GM21367 (cell line): ENCODE measurements at regions not wholly inside any gene's neighbourhood (a gene's known extent, or its start where the extent isn't known, plus 50 kb on each side); places are given as distances from the start of the nearest gene placed in this dataset.
"Not testable (repeated sequence)": the region's sequence is repeated elsewhere in the genome, so short reads cannot be mapped to it uniquely, and the experiment has no call there.

ENCODE experiments used
- ATAC-seq: cut with Tn5 transposase; IDR thresholded peaks from one replicate; pipeline ENCODE4 v1.9.1; 2021; ENCODE audit not compliant: unreplicated experiment

- no peak for ATAC-seq
Observed at GRCh38 chr7:142698429-142698828, 50.8 kb upstream of the PRSS1 start.

- no peak for ATAC-seq
Observed at GRCh38 chr7:142697270-142697669, 52.0 kb upstream of the PRSS1 start.

GRCh38 chr7:142696456-142697179 lies 52.7 kb upstream of the PRSS1 start:
- ATAC-seq = no peak

- ATAC-seq = no peak
Observed at GRCh38 chr7:142693911-142694310, 55.4 kb upstream of the PRSS1 start.

- ATAC-seq = peak; percentile 59
Observed at GRCh38 chr7:142690554-142691182, 58.6 kb upstream of the PRSS1 start.

GRCh38 chr7:142689439-142690120 lies 59.7 kb upstream of the PRSS1 start:
- no peak for ATAC-seq

GRCh38 chr7:142685877-142686508 lies 63.3 kb upstream of the PRSS1 start:
- ATAC-seq = no peak

GRCh38 chr7:142681314-142682092 lies 67.8 kb upstream of the PRSS1 start:
- ATAC-seq = no peak

GRCh38 chr7:142671506-142671905 lies 77.8 kb upstream of the PRSS1 start:
- ATAC-seq = no peak

GRCh38 chr7:142670511-142670910 lies 78.8 kb upstream of the PRSS1 start:
- ATAC-seq = no peak

- no peak for ATAC-seq
Observed at GRCh38 chr7:142669074-142669654, 80.1 kb upstream of the PRSS1 start.

- peak; percentile 50 for ATAC-seq
Observed at GRCh38 chr7:142668495-142668894, 80.8 kb upstream of the PRSS1 start.

GRCh38 chr7:142657376-142657775 lies 91.9 kb upstream of the PRSS1 start:
- ATAC-seq = no peak

- no peak for ATAC-seq
Observed at GRCh38 chr7:142654398-142654797, 94.9 kb upstream of the PRSS1 start.

- ATAC-seq = no peak
Observed at GRCh38 chr7:142647749-142648148, 101.5 kb upstream of the PRSS1 start.

- no peak for ATAC-seq
Observed at GRCh38 chr7:142646386-142647140, 102.7 kb upstream of the PRSS1 start.

GRCh38 chr7:142645777-142646176 lies 103.5 kb upstream of the PRSS1 start:
- no peak for ATAC-seq

GRCh38 chr7:142642316-142642715 lies 107.0 kb upstream of the PRSS1 start:
- ATAC-seq = no peak

GRCh38 chr7:142641252-142641651 lies 108.0 kb upstream of the PRSS1 start:
- not testable (repeated sequence) for ATAC-seq

- ATAC-seq = no peak
Observed at GRCh38 chr7:142638581-142638980, 110.7 kb upstream of the PRSS1 start.
